AG08395 (cell line): ENCODE measurements at regions not wholly inside any gene's neighbourhood (a gene's known extent, or its start where the extent isn't known, plus 50 kb on each side); places are given as distances from the start of the nearest gene placed in this dataset.
A peak's percentile ranks its signal among the peaks of the same experiment; 100 is the strongest.

ENCODE experiments used
- DNase-seq: peaks from one replicate; pipeline ENCODE4 v3.0.0; 2012; ENCODE audit warnings: mixed read lengths, low spot score

GRCh38 chr2:94939349-94939748 lies 68.1 kb downstream of the TEKT4 start:
- DNase-seq: no peak

DNA sequence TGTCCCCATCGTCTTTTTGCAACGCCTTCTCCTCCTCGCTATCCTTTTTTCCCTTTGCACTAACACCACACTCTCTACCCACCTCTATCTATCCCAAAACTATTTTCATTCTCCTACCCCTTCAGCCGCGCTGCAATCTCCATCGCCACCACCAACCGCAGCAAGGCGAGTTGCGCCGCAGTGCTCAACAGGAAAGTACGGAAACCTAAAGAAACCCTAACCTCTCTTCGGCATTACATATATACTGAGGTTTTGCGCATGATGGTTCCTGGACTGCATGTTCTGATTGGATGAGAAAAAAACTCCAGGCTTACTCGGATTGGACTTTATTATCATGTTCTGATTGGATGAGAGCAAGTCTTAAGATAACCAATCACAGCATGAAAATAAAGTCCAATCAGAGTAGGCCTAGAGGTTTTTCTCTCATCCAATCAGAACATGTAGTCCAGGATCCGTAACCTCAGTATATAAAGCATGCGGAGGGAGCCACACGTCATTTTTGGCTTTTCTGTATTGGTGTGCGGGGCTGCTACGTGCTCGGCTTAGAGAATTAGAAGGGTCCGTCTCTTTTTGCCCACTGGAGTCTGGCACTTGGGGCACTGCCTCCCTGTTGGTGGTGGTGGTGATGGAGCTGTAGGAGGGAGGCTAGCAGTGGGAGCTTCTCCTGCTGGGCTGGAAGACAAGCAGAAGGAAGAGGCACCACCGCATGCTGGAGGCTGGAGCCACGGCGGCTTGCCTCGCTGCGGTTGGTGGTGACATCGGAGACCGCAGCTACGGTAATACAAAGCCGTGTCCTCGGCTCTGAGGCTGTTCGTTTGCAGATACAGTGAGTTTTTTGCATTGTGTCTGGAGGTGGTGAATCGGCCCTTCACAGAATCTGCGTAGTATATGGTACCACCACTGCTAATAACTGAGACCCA lies 76.1 kb downstream of the TEKT4 start:
- no peak for DNase-seq

DNA sequence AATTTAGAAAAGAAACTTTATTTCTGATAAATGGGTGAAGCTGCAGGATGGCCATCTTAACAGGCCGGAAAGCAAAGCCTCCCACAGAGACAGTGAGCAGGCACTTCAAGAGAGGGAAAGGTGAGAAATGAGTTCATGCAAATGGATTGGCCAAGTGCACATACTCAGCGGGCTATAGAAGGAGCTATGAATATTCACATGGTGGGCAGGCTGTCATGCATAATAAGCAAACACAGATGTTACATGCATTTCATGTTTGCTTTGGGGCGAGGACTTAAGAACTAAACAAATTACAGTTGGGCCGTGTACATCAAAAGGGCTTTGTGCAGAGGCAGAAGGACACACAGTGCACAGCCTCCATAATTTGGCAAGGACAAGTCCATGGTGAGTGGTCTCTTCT lies 69.8 kb upstream of the MAL start:
- DNase-seq: no peak

- peak; percentile 62 for DNase-seq
Observed at GRCh38 chr2:94956797-94957391, 68.6 kb upstream of the MAL start.

DNA sequence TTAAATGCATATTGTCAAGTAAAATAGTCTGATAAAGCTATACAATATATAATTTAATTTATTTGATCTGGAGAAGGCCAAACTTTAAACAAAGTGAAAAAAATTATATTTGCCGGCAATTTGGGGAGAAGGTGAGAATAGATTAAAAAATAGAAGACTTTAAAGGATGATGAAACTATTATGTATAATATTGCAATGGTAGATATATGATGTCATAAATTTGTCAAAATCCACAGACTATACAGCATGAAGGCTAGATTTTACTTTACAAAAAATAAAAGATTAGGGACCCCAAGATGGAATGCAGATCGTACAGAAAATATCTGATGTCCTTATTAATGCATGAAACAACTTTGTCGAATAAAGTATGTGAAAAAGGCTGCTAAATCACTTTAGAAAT lies 67.3 kb upstream of the MAL start:
- DNase-seq: no peak

DNA sequence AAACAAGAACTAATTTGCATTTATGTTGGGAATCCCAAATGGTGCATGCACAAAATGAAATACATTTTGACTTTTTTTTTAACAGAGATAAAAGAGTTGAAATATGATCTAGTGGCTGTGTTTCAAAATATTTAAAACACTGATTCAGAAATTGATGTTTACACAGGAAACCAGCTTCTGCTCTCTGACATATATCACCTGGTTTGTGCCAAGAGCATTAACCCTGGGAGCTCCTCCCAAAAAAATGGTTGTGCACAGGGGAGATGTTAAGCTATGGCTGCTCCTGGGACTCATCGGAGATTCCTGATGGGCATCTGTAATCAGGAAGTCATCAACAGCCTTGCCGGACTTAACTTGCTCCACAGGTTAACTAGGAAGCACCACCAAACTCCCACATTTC lies 65.2 kb upstream of the MAL start:
- DNase-seq: no peak

GRCh38 chr2:94960751-94961150 lies 64.8 kb upstream of the MAL start:
- no peak for DNase-seq

- no peak for DNase-seq
Observed at GRCh38 chr2:94964193-94964592, 61.3 kb upstream of the MAL start.

- DNase-seq: no peak
Observed at GRCh38 chr2:94966689-94967088, 58.8 kb upstream of the MAL start.

- no peak for DNase-seq
Observed at GRCh38 chr2:94970353-94970752, 55.2 kb upstream of the MAL start.
